Gastrocnemius medialis (tissue), 4 donors: ENCODE measurements at regions not wholly inside any gene's neighbourhood (a gene's known extent, or its start where the extent isn't known, plus 50 kb on each side); places are given as distances from the start of the nearest gene placed in this dataset.

Source experiments
- ATAC-seq, 2 donors: fragments of 150-250 bp; one replicate each; pipeline ENCODE4 v1.9.1; 2016
- DNase-seq, 2 donors: peaks; one replicate each; pipeline ENCODE4 v3.0.0-alpha.2; 2019
- H3K27ac ChIP-seq, 4 donors: fragments of 200-600 bp; sonication (generic); 1 replicate in 1 of 4; 2 replicates in 3 of 4; pipeline ENCODE4 v1.5.1; 2016 to 2018; ENCODE audit warnings: mild to moderate bottlenecking in 2 of 4, moderate library complexity in 1 of 4
- H3K27me3 ChIP-seq, 3 donors: fragments of 200-600 bp; sonication (generic) in 2 of 3; 1 replicate in 1 of 3; 2 replicates in 2 of 3; pipeline versions ENCODE4 v1.5.1 to v1.6.0; 2016 to 2019; ENCODE audit warnings: mild to moderate bottlenecking in 1 of 3, moderate library complexity in 1 of 3
- H3K36me3 ChIP-seq, 2 donors: fragments of 200-600 bp; sonication (generic) in 1 of 2; one replicate each; pipeline ENCODE4 v1.5.1; 2017 to 2018
- H3K4me1 ChIP-seq, 2 donors: fragments of 200-600 bp; sonication (generic) in 1 of 2; one replicate each; pipeline ENCODE4 v1.5.1; 2016 to 2017; ENCODE audit warnings: mild to moderate bottlenecking in 2 of 2
- H3K4me3 ChIP-seq, 4 donors: fragments of 200-600 bp; sonication (generic) in 3 of 4; 1 replicate in 1 of 4; 2 replicates in 3 of 4; pipeline ENCODE4 v1.5.1; 2016 to 2019; ENCODE audit warnings: mild to moderate bottlenecking in 2 of 4
- H3K9me3 ChIP-seq, 3 donors: fragments of 200-600 bp; sonication (generic) in 2 of 3; 1 replicate in 1 of 3; 2 replicates in 2 of 3; pipeline ENCODE4 v1.5.1; 2016 to 2019
- CTCF ChIP-seq, 5 experiments: fragments of 450-650 bp in 3 of 5; fragments of 200-600 bp in 2 of 5; sonication (generic) in 2 of 5; IDR thresholded peaks in 4 of 5; conservative IDR thresholded peaks in 1 of 5; 1 replicate in 4 of 5; 2 replicates in 1 of 5; pipeline ENCODE4 v1.5.1; 2016 to 2019; ENCODE audit warnings: antibody characterized with exemption in 5 of 5, mild to moderate bottlenecking in 3 of 5, moderate library complexity in 3 of 5
- POLR2A ChIP-seq, 2 donors: fragments of 450-650 bp; IDR thresholded peaks; one replicate each; pipeline ENCODE4 v1.6.1; 2017; ENCODE audit warnings: antibody characterized with exemption in 2 of 2, mild to moderate bottlenecking in 2 of 2, moderate library complexity in 2 of 2
- in situ Hi-C, 4 donors: fragments of 200-750 bp; cut with MboI; loops; one replicate each; pipeline versions ENCODE4 v1.15.0 to v1.8.0; 2017; ENCODE audit warnings: low sequenced_read_pairs in 4 of 4
- intact Hi-C: fragments of 100-400 bp; cut with DNase I; formaldehyde crosslinking; loops from one replicate; pipeline ENCODE4 v1.15.1; 2023; ENCODE audit warnings: low total_unique reads

GRCh38 chr4:23717528-23718248, 172.2 kb downstream of the PPARGC1A start:
- Histone ChIP-seq H3K9me3 (no peaks in the 10 kb centered on the region), H3K27ac (no peak overlapping the region), H3K27me3 (no peaks in the 10 kb centered on the region), H3K4me3 (no peak overlapping the region), H3K36me3 (no peaks in the 10 kb centered on the region), H3K4me1 (no peaks in the 10 kb centered on the region)
- in situ Hi-C loops (no loop called here), intact Hi-C loops (loop anchor here (5.0 kb wide), 1 partner anchor 350 kb away; no protein-coding TSS in a partner anchor)
- DNase-seq (no peak), ATAC-seq (peak in 1 of 2 donors; percentile 53)
- TF ChIP-seq CTCF (IDR thresholded peaks at IDR 0.05 in 4 of 5, conservative IDR thresholded peaks at IDR 0.05 in 1 of 5) (peak in 3 of 5 experiments; percentile 11 to 36 (median 26)), POLR2A (IDR thresholded peaks at IDR 0.05) (no peak)

- Histone ChIP-seq H3K27ac (no peak overlapping the region), H3K27me3 (no peaks in the 10 kb centered on the region), H3K4me1 (no peaks in the 10 kb centered on the region), H3K9me3 (no peaks in the 10 kb centered on the region), H3K4me3 (no peak overlapping the region), H3K36me3 (no peaks in the 10 kb centered on the region)
- in situ Hi-C loops (no loop called here), intact Hi-C loops (no loop called here)
- DNase-seq (no peak), ATAC-seq (no peak)
- TF ChIP-seq POLR2A (IDR thresholded peaks at IDR 0.05) (no peak), CTCF (IDR thresholded peaks at IDR 0.05 in 4 of 5, conservative IDR thresholded peaks at IDR 0.05 in 1 of 5) (no peak)
Measured at GRCh38 chr4:23710298-23710697, 179.5 kb downstream of the PPARGC1A start.

- TF ChIP-seq CTCF (IDR thresholded peaks at IDR 0.05 in 4 of 5, conservative IDR thresholded peaks at IDR 0.05 in 1 of 5) (no peak), POLR2A (IDR thresholded peaks at IDR 0.05) (no peak)
- intact Hi-C loops = no loop called here
- Histone ChIP-seq H3K4me1 (no peaks in the 10 kb centered on the region), H3K4me3 (no peak overlapping the region), H3K9me3 (no peaks in the 10 kb centered on the region), H3K27ac (no peak overlapping the region), H3K36me3 (no peaks in the 10 kb centered on the region), H3K27me3 (no peaks in the 10 kb centered on the region)
- DNase-seq (no peak), ATAC-seq (no peak)
- in situ Hi-C loops = no loop called here
Measured at GRCh38 chr4:23707652-23708026, 182.2 kb downstream of the PPARGC1A start.

GRCh38 chr4:23706972-23707651, 182.7 kb downstream of the PPARGC1A start:
- intact Hi-C loops (no loop called here), in situ Hi-C loops (no loop called here)
- no peak for DNase-seq
- Histone ChIP-seq H3K27ac (no peak overlapping the region), H3K36me3 (no peaks in the 10 kb centered on the region), H3K4me1 (no peaks in the 10 kb centered on the region), H3K27me3 (no peaks in the 10 kb centered on the region), H3K4me3 (no peak overlapping the region), H3K9me3 (no peaks in the 10 kb centered on the region)
- no peak for TF ChIP-seq CTCF (IDR thresholded peaks at IDR 0.05 in 4 of 5, conservative IDR thresholded peaks at IDR 0.05 in 1 of 5)
- TF ChIP-seq POLR2A (IDR thresholded peaks at IDR 0.05) = no peak
- no peak for ATAC-seq
